HEK293T (cell line): ENCODE measurements at regions not wholly inside any gene's neighbourhood (a gene's known extent, or its start where the extent isn't known, plus 50 kb on each side); places are given as distances from the start of the nearest gene placed in this dataset.
"Not testable (repeated sequence)": the region's sequence is repeated elsewhere in the genome, so short reads cannot be mapped to it uniquely, and the experiment has no call there.

Experiments
- CTCF ChIA-PET: fragments of 350-600 bp; formaldehyde crosslinking; extraction: SDS; loops from one replicate; lab custom pipeline; 2021; ENCODE audit warnings: antibody characterized with exemption, inconsistent platforms; lab: Yijun Ruan, JAX
- POLR2A ChIA-PET: fragments of 350-600 bp; formaldehyde crosslinking; extraction: SDS; loops from one replicate; lab custom pipeline; 2020; ENCODE audit warnings: antibody characterized with exemption, inconsistent platforms; lab: Yijun Ruan, JAX
- DNase-seq: peaks from one replicate; pipeline ENCODE4 v3.0.0; 2012; ENCODE audit warnings: mixed read lengths; ENCODE audit errors: extremely low spot score
- ARNT ChIP-seq: fragments of 450-650 bp; IDR thresholded peaks from 2 replicates; pipeline ENCODE4 v1.6.1; 2017; ENCODE audit warnings: mild to moderate bottlenecking
- BHLHE40 ChIP-seq: fragments of 450-650 bp; IDR thresholded peaks from 2 replicates; pipeline ENCODE4 v1.6.1; 2016; ENCODE audit warnings: mild to moderate bottlenecking, moderate library complexity, borderline replicate concordance
- CTBP1 ChIP-seq: fragments of 450-650 bp; IDR thresholded peaks from 2 replicates; pipeline ENCODE4 v1.6.1; 2016; ENCODE audit warnings: borderline replicate concordance
- ELF4 ChIP-seq: fragments of 450-650 bp; IDR thresholded peaks from 2 replicates; pipeline ENCODE4 v1.6.1; 2017; ENCODE audit warnings: antibody characterized with exemption
- FOXA1 ChIP-seq: fragments of 450-650 bp; IDR thresholded peaks from 2 replicates; pipeline ENCODE4 v1.6.1; 2016; ENCODE audit warnings: mild to moderate bottlenecking
- FOXK2 ChIP-seq: fragments of 450-650 bp; IDR thresholded peaks from 2 replicates; pipeline ENCODE4 v1.6.1; 2016; ENCODE audit warnings: mild to moderate bottlenecking
- FOXM1 ChIP-seq: fragments of 450-650 bp; IDR thresholded peaks from 2 replicates; pipeline ENCODE4 v1.6.1; 2017; ENCODE audit warnings: mild to moderate bottlenecking, borderline replicate concordance
- HDGF ChIP-seq: fragments of 450-650 bp; IDR thresholded peaks from 2 replicates; pipeline ENCODE4 v1.6.1; 2017; ENCODE audit warnings: antibody characterized with exemption, borderline replicate concordance
- L3MBTL2 ChIP-seq: fragments of 450-650 bp; conservative IDR thresholded peaks from 2 replicates; pipeline ENCODE4 v1.6.1; 2016; ENCODE audit warnings: mild to moderate bottlenecking
- LEF1 ChIP-seq: fragments of 450-650 bp; IDR thresholded peaks from 2 replicates; pipeline ENCODE4 v1.6.1; 2017; ENCODE audit warnings: mild to moderate bottlenecking, borderline replicate concordance
- NFRKB ChIP-seq: fragments of 450-650 bp; IDR thresholded peaks from 2 replicates; pipeline ENCODE4 v1.6.1; 2016; ENCODE audit warnings: mild to moderate bottlenecking, moderate library complexity
- SP1 ChIP-seq: fragments of 450-650 bp; IDR thresholded peaks from 2 replicates; pipeline ENCODE4 v1.6.1; 2017
- SUZ12 ChIP-seq: fragments of 450-650 bp; IDR thresholded peaks from 2 replicates; pipeline ENCODE4 v1.6.1; 2016; ENCODE audit warnings: mild to moderate bottlenecking
- TARDBP ChIP-seq: fragments of 450-650 bp; IDR thresholded peaks from 2 replicates; pipeline ENCODE4 v1.6.1; 2016
- ZNF384 ChIP-seq: fragments of 450-650 bp; IDR thresholded peaks from 2 replicates; pipeline ENCODE4 v1.6.1; 2016
- TF ChIP-seq, protein P1 (sequence below): fragments of 450-650 bp; IDR thresholded peaks from 2 replicates; pipeline ENCODE4 v1.6.1; 2016

DNA sequence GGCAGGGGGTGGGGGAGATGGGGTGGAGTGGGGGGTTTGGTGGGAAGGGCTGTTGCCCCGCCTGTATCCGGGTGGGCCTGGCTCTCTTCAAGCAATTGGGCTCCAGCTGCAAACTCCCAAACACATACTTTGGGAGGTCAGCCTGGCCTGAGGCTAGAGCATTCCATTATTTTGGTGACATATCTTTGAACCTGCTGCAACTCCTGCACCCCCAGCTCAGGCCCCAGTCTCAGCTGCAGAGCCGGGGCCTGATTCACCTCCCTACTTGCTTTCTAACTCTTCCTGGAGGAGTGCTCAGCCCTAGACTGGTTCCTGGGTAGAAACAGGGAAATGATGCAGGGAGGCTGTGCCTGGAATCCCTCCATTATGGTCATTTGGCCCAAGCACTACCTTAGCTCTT is 140.8 kb upstream of the PRR23C start:
- TF ChIP-seq FOXA1 = no peak
- TF ChIP-seq CTBP1 = no peak
- no peak for DNase-seq
- CTCF ChIA-PET = interaction anchor here (0.6 kb wide), 1 partner anchor 1617 kb away, joined by 3 read pairs; no protein-coding TSS in a partner anchor
- POLR2A ChIA-PET = no interaction called here

DNA sequence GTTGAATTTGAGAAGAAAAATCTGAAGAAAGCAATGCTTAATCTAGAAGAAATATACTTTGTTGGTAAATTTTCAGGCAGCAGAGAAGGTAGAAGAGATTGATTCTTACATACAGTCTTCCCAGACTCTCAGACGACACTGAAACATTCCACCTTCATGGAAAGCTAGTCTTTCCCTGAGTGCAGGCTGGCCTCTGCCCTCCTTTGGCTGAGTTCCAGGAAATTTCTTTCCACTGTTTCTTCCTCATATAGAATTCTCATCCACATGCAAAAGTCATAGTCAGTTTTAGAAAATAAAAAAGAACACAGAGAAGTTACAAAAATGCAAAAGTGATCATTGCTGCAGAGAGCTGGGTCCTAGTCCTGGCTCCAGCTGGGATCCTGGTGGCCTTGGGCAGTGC is 142.5 kb upstream of the PRR23C start:
- no peak for DNase-seq
- POLR2A ChIA-PET = no interaction called here
- CTCF ChIA-PET = no interaction called here
- no peak for TF ChIP-seq ARNT
- TF ChIP-seq FOXK2 = no peak
- TF ChIP-seq SP1 = no peak
- no peak for TF ChIP-seq CTBP1
- no peak for TF ChIP-seq FOXM1

DNA sequence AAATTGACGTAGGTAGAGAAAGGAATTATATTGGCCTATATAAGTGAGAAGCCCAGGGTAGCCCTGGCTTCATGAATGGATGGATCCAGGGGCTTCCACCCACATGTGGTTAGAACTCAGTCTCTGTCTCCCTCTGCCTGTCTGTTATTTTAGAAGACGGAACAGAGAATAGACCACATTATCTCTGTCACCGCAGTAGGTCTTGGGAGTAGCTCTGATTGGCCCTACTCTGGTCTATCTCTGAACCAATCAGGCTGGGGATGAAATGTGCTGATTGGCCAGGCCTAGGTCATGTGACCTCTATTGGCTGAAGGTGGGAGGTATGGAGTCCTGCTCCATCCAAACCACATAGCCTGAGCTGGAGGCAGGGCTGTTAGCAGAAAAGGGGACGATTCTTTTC is 143.0 kb upstream of the PRR23C start:
- ChIA-PET POLR2A (no interaction called here), CTCF (no interaction called here)
- no peak for TF ChIP-seq FOXK2
- DNase-seq = no peak

DNA sequence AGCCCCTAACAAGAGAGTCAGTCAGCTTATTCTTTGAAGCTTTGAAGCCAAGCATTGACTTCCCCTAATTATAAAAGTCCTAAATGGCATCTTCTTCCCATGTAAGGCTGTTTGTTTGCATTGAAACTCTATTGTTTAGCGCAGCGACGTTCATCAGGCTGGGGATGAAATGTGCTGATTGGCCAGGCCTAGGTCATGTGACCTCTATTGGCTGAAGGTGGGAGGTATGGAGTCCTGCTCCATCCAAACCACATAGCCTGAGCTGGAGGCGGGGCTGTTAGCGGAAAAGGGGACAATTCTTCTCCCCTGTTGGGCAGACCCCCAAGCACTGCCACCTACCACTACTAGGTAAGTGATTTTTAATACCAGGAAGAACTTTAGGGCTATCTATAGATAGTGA is 145.3 kb upstream of the PRR23C start:
- no peak for DNase-seq
- no peak for TF ChIP-seq HDGF
- TF ChIP-seq NFRKB = no peak
- no peak for TF ChIP-seq CTBP1
- TF ChIP-seq, protein P1, sequence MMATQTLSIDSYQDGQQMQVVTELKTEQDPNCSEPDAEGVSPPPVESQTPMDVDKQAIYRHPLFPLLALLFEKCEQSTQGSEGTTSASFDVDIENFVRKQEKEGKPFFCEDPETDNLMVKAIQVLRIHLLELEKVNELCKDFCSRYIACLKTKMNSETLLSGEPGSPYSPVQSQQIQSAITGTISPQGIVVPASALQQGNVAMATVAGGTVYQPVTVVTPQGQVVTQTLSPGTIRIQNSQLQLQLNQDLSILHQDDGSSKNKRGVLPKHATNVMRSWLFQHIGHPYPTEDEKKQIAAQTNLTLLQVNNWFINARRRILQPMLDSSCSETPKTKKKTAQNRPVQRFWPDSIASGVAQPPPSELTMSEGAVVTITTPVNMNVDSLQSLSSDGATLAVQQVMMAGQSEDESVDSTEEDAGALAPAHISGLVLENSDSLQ = no peak
- no peak for TF ChIP-seq ELF4
- no peak for TF ChIP-seq LEF1
- no peak for TF ChIP-seq TARDBP
- no peak for TF ChIP-seq FOXA1
- TF ChIP-seq BHLHE40 = no peak
- no peak for TF ChIP-seq ZNF384
- TF ChIP-seq L3MBTL2 = no peak
- TF ChIP-seq SP1 = no peak
- no peak for TF ChIP-seq FOXM1
- TF ChIP-seq FOXK2 = no peak
- no peak for TF ChIP-seq SUZ12
- no peak for TF ChIP-seq ARNT
- ChIA-PET CTCF (no interaction called here), POLR2A (no interaction called here)

DNA sequence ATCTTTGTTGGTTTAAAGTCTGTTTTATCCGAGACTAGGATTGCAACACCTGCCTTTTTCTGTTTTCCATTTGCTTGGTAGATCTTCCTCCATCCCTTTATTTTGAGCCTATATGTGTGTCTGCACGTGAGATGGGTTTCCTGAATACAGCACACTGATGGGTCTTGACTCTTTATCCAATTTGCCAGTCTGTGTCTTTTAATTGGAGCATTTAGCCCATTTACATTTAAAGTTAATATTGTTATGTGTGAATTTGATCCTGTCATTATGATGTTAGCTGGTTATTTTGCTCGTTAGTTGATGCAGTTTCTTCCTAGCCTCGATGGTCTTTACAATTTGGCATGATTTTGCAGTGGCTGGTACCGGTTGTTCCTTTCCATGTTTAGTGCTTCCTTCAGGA is 149.4 kb upstream of the MRPS22 start:
- POLR2A ChIA-PET, CTCF ChIA-PET: not testable (repeated sequence)

DNA sequence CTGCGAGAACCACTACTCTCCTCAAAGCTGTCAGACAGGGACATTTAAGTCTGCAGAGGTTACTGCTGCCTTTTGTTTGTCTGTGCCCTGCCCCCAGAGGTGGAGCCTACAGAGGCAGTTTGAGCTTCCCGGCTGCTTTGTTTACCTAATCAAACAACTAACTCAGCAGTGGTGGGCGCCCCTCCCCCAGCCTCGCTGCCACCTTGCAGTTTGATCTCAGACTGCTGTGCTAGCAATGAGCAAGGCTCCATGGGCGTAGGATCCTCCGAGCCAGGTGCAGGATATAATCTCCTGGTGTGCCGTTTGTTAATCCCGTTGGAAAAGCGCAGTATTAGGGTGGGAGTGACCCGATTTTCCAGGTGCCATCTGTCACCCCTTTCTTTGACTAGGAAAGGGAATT is 147.7 kb upstream of the MRPS22 start:
- DNase-seq, POLR2A ChIA-PET, CTCF ChIA-PET: not testable (repeated sequence)

More for the DNA sequence above, 149.4 kb upstream of the MRPS22 start:
- not testable (repeated sequence) for DNase-seq

DNA sequence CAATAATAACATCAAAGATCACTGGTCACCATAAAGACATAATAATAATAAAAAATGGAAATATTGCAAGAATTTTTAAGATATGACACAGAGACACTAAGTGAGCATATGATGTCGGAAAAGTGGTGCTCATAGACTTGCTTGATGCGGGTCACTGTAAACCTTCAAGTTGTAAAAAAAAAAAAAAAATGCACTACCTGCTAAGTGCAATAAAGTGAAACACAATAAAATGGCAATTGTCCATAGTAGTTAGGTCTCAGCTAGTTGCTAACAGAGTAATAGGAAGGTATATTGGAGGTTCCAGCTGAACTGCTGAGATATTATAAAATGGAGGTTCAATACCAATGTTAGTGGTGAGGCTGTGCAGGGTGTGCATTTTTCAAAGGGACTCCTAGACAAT is 146.6 kb upstream of the MRPS22 start:
- POLR2A ChIA-PET = no interaction called here
- TF ChIP-seq ARNT (no peak), FOXK2 (no peak), LEF1 (no peak), ELF4 (no peak), HDGF (no peak), L3MBTL2 (no peak), CTBP1 (no peak), BHLHE40 (no peak), ZNF384 (no peak), SP1 (no peak), SUZ12 (no peak), FOXA1 (no peak), NFRKB (no peak), FOXM1 (no peak)
- no peak for DNase-seq
- CTCF ChIA-PET = no interaction called here

DNA sequence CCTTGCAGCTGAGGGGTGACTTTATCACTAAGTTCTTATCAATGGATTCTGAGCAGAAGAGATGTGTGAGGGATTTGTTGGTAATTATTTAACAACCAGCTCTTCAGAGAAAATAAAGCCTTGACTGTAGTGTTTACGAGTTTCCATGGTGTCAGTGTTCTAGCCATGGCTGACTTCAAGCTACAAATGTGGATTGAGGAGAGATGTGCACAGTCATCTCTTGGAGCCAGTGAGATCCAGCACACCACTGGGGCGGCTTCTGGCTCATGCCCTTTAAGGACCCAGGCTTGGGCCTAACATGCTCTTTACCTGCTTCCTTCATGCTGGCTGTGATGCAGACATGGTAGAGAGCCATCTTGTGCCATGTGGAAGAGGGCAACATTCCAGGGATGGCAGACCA is 145.6 kb upstream of the MRPS22 start:
- TF ChIP-seq FOXM1 (no peak), FOXK2 (no peak), TARDBP (no peak), FOXA1 (no peak), NFRKB (no peak), BHLHE40 (no peak), SUZ12 (no peak)
- ChIA-PET CTCF (no interaction called here), POLR2A (no interaction called here)
- no peak for DNase-seq

DNA sequence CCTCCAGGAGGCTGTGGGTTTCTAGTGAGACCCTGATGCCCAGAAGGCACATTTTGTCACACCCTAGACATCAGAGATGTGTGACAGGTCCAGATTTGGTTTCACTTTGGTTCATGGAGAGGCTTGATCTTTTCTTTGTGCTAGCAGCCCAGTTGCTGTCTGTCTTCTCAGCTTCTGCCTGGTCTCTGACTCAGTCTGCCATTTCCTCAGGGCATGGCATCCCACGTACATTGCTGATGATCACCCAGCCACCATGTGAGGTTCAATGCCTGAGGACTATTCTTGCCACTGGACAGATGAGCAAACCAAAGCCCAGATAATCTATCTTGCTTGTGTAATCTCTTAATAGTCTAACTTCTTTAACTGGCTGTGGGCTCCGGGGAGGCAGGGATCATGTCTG is 144.9 kb upstream of the MRPS22 start:
- ChIA-PET POLR2A (no interaction called here), CTCF (no interaction called here)
- TF ChIP-seq CTBP1 (no peak), ARNT (no peak), SUZ12 (no peak)
- no peak for DNase-seq
